ENCODE measurements at regions not wholly inside any gene's neighbourhood (a gene's known extent, or its start where the extent isn't known, plus 50 kb on each side); places are given as distances from the start of the nearest gene placed in this dataset.
"Not testable (repeated sequence)": the region's sequence is repeated elsewhere in the genome, so short reads cannot be mapped to it uniquely, and the experiment has no call there.

DNA sequence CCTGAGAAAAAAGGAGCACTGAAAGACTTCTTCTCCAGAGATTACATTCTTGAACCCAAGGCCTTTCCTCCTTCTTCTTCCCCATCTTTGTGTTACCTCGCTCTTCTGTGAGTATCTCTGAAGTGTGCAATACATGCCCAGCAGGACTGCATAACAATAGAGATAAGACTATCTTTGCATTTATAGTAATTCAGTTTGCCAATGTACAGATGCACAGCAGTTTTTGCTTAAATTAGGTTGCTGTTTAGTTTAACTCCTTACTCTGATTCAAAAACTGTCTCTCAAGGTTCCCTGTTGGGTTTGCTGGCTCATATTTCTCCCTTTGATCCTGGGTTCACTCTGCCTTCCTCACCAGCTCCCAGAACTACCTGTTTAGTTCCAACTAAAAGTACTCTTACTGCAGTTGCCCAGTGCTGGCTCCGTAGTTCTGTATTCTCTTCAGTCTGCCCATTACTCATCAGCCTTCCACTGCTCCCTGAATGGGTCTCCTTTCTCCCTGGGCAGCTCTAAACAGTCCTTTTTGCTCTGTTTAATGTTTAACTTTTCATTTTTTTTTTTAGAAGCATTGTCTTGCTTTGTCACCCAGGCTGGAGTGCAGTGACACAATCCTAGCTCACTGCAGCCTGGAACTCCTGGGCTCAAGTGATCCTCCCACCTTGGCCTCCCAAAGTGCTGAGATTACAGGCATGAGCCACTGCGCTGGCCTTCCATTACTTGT lies 180.6 kb upstream of the CAND1 start:
- DNase-seq = no peak

GRCh38 chr12:67091204-67091603 lies 178.0 kb upstream of the CAND1 start:
- DNase-seq = no peak

DNA sequence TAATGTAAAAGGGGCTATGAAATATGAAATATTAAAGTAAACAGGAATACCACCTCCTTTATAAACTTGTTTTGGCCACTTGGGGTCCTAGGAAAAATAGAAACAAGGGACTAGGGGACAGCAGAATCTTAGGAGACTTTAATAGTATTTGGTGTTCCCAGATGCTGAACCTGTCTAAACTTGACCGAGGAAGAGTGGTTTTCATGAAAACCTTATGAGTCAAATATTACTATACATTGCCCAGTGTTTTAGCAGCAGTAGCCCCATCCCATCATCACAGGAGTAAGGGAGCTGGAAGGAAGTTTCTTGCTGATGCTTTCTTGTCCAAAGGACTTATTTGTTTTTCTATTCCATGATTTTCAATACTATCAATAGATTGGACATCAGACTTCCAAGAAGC lies 177.5 kb upstream of the CAND1 start:
- DNase-seq = no peak

DNA sequence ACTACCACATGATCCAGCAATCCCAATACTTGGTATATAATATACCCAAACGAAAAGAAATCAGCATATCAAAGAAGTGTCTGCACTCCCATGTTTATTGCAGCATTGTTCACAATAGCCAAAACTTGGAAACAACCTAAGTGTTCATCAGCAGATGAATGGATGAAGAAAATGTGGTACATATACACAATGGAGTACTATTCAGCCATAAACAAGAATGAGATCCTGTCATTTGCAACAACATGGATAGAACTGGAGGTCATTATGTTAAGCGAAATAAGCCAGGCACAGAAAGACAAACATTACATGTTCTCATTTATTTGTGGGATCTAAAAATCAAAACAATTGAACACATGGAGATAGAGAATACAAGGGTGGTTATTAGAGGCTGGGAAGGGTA lies 176.2 kb upstream of the CAND1 start:
- DNase-seq = not testable (repeated sequence)

DNA sequence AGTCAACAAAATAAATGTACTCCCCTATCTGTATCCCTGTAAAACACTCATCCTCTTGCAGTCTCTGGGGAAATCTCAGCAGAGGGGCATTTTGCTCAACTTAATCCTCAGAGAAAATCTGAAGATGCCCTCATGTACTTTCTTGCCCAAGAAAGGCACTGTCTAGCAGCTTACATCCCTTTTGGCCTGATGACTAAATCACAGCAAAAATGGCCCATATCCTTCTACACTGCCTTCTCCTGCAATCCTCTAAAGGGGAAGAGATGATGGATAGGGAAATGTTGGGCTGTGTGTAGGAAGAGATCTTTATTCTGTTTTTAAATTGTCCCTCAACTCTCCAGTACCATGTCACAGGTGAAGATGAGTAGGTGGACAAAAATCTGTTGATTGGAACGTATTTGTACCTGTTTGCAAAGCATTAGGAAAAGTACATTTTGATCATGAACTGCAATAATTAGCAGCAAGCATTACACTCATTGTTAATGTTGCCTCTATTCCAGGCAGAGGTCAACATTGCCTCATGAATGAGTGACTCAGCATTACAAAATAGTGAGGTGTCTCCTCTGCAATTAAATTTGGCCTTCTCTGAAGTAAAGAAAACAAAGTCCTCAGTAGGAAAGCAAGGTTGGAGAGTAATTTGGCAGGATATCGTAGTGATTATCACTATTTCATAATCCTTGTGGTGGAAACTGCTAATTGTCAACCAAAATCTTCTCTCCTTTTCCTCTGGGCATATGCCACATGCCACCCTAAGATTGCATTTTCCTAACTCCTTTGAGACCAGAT lies 172.4 kb upstream of the CAND1 start:
- DNase-seq = no peak

DNA sequence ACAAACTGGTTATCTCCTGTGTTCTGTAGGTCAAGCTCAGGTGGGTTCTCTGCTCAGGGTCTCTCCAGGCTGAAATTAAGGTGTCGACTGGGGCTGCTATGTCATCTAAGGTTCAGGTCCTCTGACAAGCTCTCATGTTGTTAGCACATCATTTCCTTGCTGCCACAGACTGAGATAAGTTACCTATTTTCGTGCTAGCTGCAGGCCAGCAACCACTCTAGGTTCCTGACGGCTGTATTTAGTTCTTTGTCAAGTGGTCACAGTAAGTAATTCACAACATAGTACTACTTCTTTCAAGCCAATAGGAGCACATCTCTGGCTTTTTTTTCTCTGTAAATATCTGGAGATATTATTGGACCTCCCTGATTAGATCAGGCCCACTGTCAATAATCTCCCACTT lies 169.3 kb upstream of the CAND1 start:
- no peak for DNase-seq

GRCh38 chr12:67103521-67103920 lies 165.6 kb upstream of the CAND1 start:
- DNase-seq = no peak

DNA sequence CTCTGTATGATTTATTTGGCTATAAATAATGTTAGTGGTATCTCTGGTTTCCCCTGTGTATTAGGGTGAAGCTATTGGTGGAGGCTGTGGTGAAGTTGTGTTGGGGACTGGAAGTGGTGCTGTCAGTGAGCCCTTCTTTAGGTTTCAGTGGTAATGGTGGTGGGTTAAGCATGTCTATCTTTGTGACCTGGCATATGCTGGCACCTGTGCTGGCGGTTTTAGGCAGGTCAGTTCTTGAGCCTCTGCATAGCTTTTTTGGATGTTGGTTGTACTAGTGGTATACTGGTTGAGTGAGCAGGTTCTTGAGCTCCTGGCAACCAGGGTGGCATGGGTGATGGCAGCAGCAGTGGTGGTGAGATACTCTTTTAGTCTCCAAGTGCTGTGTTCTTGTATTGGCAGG lies 161.9 kb upstream of the CAND1 start:
- no peak for DNase-seq

- DNase-seq = no peak
Measured at GRCh38 chr12:67107751-67108269, 161.3 kb upstream of the CAND1 start.

- DNase-seq = not testable (repeated sequence)
Measured at GRCh38 chr12:67110345-67110744, 158.8 kb upstream of the CAND1 start.

DNA sequence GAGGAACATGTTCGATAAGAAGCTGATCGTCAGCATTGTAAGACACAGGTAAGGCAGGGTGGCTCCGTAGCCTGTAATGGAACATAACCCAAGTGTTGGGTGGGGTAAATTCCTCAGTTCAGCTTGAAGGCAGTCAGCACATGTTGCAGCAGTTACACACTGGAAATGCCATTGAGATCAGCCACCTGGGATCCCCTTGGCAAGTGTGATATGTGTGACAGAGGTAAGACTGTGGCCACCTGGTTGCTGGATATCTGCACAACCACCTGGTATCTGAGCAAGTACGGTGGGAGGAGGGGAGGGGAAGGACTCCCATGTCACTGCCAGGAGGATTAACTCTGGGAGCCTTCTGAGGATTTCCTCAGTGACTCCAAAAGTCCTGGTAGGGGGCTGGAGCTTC lies 158.0 kb upstream of the CAND1 start:
- DNase-seq = no peak

DNA sequence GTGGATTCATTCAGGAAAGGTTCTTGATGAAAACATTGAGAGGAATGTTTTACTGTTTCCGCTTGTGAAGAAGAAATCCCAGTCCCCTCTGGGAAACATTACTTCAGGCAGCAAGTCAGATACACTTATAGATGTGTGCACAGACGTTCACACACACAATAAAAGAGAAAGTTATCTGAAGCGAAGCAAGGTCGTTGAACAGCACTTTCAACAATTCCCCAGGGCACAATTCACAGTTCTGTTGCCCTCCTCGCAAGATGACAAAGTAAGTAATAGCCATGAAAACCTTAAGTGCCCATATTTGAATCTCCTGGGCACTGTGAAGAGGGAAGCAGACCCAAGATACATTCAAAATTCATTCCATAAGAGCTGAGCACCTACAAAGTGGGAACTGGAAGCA lies 156.6 kb upstream of the CAND1 start:
- no peak for DNase-seq

GRCh38 chr12:67116134-67116533 lies 153.0 kb upstream of the CAND1 start:
- no peak for DNase-seq

DNA sequence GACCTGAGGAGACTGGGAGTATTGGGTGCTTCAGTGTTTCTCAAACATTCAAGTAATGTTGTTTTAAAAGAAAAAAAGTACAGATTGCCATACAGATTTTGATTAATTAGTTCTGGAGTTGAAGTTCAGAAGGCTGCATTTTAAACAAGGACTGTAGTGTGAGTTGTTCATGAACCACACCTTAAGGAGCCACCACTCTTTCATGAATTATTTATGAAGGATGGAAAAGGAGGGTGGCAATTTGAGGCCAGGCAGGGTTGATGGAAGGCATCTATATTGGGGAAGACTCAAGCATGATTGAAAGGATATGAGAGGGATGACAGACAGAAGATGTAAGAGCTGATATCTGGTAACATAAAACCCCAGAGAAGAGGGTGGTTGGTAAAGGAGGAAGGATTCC lies 146.6 kb upstream of the CAND1 start:
- no peak for DNase-seq

DNA sequence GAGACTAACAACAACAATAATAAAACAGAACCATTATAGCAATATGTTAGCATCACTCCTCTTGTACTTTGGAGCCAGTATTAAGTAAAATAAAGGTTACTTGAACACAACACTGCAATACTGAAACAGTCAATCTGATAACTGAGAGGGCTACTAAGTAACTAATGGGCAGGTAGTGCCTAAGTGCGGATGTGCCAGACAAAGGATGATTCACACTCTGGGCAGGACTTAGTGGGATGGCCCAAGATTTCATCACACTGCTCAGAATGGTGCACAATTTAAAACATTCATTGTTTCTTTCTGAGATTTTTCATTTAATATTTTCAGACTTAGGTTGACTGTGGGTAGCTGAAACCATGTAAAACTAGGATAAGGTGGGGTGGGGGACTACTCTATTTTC lies 131.9 kb upstream of the CAND1 start:
- DNase-seq = no peak

DNA sequence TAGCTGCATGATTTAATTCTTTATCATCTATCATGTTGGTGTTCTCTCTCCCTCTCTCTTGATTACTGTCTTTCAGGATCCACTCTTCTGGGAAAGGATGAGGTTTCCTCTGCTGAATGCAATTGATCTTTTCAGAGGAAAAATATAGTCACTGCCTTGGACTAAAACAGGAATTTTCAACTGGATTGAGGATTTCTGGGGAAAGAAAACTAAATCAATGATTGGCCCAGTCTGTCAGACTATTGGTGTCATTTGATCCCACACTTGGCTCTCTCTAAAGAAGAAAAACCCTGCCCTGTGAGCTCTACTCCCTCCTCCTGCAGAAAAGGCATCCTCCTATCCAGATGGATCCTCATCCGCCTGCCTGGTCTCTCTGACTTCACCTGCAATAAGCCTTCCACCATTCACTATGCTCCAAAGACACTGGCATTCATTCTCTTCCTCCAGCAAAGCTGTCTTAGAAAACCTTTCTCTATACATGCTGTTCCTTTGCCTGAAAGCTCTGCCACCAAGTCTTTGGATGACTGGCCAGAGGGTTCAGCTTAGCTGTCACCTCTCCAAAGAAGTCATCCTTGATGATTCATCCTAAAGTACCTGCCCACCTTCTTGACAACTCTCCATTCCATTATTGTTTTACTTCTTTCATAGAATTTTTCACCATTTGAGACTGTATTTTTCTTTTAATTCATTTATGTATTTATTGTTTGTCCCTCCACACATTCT lies 127.7 kb upstream of the CAND1 start:
- no peak for DNase-seq

- no peak for DNase-seq
Measured at GRCh38 chr12:67145692-67146091, 123.5 kb upstream of the CAND1 start.

DNA sequence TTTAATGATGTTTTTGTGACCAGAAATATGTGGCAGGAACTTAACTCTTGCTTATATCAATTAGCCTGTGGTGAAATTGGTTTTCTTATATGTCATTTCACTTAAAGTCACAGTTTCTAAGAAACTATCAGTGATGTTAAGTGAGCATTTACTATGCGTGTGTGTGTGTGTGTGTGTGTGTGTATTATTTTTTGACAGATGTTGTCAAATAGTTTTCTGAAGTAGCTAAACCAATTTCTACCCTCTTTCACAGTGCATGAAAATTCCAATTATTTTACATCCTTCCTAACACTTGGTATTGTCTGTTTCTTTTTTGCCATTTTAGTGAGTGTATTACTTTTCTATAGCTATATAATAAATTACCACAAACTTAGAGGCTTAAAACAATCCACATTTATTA lies 122.1 kb upstream of the CAND1 start:
- no peak for DNase-seq

- no peak for DNase-seq
Measured at GRCh38 chr12:67147447-67147846, 121.7 kb upstream of the CAND1 start.

GRCh38 chr12:67148265-67148664 lies 120.9 kb upstream of the CAND1 start:
- no peak for DNase-seq

- no peak for DNase-seq
Measured at GRCh38 chr12:67151886-67152285, 117.3 kb upstream of the CAND1 start.

DNA sequence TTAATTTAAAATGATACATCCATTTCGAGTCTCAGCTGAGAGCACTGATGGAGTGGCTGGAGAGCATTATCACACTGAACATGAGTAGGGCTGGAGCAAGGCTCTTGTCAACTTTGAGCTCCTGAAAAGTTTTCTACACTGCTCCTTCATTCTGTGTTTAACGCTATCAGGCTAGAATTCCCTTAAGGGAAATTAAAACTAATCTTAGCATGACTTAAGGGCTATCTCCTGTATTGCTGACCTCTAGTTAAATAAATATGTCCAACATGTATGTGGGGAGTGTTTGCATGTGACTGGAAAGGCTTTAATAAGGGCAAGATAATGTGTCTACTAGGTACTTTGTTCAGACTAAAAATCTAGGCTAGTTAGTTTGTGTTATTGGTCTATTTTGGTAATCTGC lies 116.7 kb upstream of the CAND1 start:
- DNase-seq = no peak

GRCh38 chr12:67154901-67155300 lies 114.3 kb upstream of the CAND1 start:
- no peak for DNase-seq

- DNase-seq = no peak
Measured at GRCh38 chr12:67155863-67156262, 113.3 kb upstream of the CAND1 start.
